ENCODE measurements at regions not wholly inside any gene's neighbourhood (a gene's known extent, or its start where the extent isn't known, plus 50 kb on each side); places are given as distances from the start of the nearest gene placed in this dataset.

DNA sequence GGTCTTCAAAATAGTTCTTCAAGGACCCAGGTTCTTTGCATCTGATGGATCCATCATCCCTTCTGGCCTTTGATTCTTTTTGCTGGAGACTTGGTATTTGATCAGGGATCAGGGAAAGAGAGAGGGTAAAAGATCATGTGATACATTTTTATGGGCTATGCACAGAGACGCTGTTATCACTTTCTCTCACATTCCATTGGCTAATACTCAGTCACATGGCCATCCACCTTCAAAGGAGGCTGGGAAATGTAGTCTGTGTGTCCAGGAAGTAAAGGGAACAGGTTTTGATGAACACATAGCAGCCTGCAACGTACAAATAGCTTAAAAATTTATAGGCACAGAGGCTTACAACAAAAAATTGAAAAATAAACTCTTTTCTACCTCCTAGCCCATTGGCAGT, 629.6 kb upstream of the FANCL start:
- DNase-seq: no peak

DNA sequence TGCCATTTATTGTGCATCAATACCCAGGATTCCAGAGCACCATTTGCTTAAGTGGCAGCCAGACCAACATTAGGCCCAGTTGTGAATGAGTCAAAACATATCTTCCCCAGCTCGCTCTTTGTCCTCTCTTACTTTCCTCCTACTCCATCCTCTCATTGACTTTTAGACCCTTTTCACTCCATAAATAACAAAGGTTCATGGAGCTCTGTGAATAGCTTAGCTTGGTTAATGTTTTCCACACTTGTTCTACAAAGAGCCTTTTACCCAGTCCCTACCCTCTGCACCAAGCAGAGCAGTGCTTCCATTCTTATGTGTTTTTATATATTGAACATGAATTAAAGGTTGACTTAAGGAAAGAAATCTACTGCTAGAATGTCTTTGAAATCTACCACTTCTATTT, 625.8 kb upstream of the FANCL start:
- no peak for DNase-seq

DNA sequence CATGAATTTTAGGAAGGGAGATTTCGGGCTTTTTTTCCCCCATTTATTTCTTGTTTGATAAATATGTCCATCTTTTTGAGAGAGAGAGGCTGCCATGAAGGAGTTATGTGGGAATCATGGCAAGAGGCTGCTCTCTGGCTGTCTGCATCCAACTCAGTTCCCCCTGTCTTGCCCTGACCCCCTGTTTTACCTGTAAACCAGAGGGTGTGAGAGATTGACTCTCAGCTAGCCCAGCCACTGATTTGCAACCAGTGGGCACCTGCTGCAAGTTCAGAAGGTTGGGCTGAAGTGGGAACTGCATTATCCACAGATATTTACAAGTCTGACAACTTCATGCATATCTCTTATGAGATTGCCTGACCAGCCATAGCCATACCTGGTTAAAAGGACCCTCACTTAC, 625.4 kb upstream of the FANCL start:
- no peak for DNase-seq

DNA sequence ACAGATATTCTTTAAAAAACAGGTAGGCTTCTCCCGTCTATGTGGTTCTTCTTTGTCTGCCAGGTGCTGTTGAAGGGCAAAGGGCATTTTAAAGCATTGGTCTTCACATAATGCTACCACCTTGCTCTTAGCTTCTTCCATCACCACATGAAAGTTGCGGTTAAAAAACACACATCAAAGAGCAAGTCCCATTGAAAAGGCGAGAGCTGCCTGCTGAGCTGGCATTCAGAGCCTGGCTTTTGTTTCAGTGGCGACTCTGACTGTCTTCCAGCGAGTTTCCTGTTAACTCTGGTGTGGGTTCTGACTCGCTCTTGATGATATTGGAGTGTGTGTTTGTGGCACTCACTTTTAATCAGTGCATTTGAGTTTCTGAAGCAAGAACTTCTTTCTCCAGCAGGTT, 624.9 kb upstream of the FANCL start:
- DNase-seq: peak; percentile 90

DNA sequence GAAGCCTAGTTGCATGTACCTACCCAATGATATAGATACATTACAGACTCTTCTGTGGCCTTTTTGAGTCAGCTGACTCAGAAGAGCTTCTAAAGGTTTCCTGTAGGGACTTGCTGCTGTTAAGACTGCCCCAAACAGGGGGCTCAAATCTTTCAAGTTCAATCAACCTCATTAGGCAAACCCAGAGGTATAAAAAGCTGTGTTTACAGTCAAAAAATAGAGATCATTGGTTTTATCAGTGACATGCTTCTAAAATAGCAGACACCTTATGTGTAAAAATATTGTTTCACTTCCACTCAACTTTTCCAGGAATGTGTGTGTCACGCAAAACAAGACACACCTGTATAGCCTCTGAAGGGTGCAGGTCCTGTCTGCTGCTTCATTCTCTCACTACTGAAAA, 624.3 kb upstream of the FANCL start:
- DNase-seq: no peak

DNA sequence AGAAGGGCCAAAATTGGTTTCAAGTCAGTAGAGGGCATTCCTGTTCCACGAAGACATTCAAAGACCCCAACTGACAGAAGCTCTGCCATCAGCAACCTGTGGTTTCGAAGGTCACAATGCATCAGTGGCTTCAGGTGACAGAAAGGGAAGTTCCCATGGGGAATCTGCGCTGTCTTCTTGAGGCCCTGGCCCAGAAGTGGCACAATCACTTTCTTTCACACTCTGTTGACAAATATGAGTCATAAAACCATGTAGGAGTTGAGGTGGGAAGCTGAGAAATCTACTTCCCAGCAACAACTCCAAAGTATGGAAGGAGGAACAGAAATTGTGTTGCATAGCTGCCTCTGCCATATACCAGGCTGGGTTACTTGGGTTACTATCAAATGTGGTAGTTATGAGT, 621.1 kb upstream of the FANCL start:
- no peak for DNase-seq

DNA sequence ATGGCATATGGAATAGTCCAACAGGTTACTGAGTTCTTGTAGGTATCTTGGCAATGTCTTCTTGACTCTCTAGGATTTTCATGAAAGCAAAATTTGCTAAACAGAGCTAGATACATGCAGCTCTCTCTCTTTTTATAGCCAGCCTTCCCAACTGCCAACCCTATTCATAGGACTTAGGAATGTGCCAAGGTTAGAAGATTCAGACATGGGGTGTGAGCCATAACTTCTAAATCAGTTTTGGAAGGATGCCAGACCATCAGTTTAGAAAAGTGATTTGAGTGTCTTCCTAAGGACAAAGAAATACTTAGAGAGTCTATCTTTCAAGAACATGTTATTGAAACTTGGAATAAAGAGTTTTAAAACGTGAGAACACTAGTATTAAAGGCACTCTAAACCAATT, 619.5 kb upstream of the FANCL start:
- no peak for DNase-seq

DNA sequence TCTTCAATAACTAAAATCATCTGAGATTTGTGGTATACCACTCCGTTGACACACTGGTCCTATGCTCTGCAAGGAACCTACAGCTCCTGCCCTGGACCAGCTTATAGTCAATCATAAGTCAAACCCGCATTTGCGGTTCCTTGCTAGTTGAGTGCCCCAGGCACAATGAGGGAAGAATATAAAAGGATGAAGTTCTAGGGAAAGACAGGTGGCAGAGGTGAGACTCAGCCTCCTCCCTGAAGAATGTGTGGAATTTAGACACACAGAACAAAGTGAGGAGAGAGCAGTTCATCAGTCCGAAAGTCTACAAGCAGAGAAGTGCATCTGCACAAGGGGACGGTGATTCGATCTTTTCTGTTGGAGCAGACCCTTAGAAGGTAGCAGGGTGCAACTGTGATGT, 615.0 kb upstream of the FANCL start:
- no peak for DNase-seq

DNA sequence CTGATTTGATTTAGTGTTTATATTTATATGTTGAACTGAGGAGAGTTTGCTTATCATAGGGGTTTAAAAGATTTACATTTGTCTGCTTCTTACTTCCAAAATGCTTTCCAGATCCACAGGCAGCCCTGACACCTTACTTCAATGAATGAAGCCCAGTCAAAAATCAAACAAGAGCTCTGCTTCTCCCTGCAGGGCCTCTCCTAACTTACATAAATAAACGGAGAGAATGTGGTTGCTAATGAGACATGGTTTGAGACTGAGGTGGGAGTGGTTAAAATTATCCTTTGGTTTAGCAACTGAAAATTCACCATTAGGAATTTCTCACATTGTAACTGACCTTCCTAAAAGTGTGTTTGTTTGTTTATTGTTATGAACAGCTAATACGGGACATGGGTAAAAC, 612.3 kb upstream of the FANCL start:
- DNase-seq: peak; percentile 30

DNA sequence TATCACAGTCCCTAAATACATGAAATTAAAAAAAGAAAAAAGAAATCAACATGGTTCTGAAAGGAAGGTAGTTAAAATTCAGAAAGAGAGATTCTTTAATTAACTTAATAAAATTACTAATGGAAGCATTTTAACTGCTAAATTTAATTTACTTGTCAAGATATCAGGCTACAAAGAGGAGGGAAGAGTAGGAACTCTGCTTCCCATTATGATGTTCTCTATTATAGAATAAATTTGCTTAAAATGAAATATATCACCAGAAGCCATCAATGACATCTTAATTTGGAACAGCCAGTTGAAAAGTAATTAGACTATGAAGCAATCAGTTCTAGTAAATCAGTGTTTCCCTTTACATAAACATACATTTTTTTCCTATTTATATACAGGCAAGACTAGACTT, 611.8 kb upstream of the FANCL start:
- DNase-seq: no peak

DNA sequence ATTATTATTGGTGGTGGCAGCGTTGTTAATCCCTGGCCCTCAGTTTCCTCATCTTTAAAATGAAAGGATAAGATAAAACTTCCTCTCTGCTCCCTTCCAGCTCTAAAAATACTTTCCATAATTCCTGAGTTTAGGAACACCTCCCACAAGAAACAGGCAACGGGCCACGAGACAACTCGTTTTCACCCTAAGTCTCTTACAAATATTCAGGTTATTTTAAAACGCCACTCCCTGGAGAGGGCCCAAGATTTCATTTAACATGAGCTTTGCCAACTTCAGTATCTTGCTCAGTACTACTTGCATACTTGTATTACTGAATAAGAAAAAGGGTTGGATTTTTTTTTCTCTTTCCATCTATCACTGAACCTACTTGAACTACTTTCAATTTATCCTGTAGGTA, 611.1 kb upstream of the FANCL start:
- DNase-seq: no peak

DNA sequence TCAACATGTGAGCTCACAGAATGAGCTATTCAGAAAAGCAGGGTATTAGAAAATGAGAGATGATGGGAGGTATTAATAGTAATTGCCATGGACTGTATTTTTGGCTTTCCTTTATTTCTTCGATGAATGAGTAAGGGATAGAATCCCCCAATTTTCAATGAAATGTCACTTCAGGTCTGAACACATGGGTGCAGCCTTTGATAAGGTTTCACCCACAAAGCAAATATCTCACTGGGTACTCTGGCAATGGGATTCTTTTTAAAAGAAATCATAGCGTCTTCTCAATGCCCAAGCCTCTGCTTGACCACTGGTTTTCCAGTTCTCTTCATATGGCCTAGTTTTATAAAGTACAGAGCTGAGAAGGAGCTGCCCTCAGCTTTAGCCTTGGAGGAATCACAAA, 610.5 kb upstream of the FANCL start:
- no peak for DNase-seq

DNA sequence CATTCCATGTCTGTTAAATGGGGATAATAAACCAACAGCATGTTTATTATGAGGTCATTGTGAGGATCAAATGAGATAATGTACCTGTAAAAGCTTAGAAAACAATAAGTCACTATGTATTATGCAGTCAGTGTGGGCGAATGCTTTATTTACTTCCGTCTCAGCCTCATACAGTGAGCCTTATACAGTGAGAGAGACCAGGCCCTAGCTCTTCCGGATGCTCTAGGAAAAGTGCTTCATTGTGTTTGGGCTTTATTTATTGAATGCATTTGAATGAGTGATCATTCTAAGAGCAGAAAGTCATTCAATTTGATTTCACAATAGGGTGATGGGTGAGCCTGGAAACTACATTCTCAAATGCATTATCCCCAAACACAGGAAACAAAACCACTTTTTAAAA, 603.9 kb upstream of the FANCL start:
- DNase-seq: no peak

DNA sequence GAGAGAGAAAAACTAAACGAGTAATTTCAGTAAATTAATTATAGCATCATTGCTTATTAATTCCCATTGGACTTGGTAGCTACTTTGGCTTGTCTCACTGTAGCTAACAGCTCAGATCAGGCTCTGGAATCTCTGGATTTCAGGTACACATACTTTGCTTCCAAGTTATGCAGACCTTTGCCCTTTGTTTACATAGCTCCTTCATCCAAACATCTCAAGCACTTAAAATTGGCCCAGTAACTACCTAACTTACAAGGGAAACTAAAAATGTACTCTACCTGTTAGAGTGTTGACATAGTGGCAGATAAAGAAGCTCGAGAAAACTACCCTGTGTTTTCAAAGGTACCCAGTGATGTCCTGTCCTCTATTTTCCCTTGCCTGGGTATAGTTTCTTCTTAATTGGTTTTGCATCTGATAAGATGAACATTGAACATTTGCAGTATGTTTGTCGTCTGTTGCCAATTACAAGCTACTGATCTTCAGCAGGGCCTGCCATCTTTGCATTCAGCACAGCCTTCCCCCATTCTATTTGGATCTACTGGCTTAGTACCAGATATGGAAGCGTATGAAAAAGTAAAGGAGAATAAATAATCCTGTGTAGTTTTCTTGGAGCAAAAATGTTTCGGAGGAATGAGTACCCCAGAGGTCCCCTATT, 601.5 kb upstream of the FANCL start:
- DNase-seq: no peak

DNA sequence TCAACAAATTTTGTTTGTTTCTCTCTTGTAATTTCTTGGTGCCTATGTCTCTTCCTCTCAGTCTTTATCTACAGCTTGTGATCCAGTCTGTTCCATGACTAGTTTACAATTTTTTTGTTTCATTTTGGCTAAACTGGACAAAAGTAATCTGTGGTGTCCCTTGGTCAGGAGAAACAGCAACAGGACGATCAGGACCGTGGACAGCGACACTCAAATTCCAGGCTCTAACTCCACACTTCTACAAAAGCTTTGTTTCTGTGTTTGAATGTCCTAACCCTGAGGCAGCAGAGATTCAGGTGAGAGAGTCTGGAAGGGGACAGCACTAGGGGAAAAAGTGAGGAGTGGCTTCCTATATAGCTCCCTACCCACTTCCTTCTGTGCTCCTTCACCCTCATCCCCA, 593.3 kb upstream of the FANCL start:
- no peak for DNase-seq

DNA sequence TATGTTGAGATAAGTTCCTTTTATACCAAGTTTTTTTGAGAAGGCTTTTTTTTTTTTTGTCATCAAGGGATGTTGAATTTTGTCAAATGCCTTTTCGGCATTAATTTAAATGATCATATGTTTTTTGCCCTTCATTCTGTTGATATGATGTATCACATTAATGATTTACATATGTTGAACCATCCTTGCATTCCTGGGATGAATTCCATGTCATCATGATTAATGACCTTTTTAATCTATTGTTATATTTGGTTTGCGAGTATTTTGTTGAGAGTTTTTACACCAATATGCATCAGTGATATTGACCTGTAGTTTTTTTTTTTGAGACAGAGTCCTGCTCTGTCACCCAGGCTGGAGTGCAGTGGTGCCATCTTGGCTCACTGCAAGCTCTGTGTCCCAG, 585.7 kb upstream of the FANCL start:
- DNase-seq: no peak

DNA sequence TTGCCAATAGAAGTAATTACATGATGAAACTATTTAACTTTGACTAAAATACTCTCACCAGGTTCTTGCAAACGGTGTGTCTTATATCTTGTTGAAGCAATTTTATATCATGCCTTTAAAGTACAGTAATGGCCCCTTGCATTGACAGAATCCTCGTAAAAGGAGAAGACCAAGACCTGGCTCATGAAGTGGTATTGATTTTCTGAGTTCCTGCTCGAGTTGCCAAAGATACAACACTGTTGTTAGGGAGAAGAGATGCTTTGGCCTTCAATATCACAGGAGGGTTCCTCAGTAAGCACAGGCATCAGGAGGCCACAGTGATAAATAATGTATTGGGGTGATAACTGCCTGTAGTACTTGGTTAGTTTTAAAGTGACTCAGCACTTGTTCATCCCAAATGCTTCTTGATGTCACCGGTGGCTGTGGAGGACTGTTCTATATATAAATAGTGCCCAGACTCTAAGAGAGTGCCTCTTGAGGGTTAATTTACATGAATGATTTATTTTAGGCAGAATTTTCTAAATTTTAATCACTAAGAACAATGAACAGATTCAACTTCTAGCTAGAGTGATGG, 571.7 kb upstream of the FANCL start:
- peak; percentile 83 for DNase-seq

DNA sequence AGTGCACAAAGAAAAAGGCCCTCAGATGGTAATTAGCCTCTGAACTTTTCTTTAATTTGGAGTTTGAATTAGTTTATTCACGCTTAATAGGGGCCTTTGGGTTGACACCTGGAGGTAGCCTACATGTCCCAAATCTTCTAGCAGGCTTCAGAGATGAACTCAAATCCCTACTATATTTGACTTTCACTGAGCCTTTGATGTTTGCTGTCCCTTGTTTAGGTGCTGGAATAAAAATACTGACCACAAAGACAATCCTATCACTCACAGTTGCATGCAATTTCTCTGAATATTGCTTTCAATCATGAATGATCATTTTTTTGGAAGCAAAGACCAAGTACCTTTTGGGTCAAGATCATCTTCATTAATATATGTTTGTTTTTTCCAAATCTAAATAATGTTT, 564.0 kb upstream of the FANCL start:
- DNase-seq: no peak

DNA sequence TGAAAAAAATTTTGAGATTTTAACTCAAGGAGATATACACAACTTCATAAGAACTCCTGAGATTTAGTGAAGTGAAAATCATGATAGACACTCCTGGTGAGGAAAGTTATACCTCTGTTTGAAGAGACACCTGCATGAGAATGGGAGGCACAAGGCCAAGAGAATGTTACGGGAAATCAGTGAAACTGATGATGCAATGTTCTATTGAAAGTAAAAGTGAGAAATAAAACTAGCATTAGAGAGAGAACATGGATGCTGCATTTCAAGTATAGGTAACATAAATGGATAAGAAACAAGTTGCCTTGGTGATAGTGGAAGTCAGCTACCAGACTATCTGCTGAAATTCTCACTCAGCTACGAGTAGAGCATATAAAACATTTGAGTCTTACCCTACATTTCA, 562.1 kb upstream of the FANCL start:
- DNase-seq: no peak

DNA sequence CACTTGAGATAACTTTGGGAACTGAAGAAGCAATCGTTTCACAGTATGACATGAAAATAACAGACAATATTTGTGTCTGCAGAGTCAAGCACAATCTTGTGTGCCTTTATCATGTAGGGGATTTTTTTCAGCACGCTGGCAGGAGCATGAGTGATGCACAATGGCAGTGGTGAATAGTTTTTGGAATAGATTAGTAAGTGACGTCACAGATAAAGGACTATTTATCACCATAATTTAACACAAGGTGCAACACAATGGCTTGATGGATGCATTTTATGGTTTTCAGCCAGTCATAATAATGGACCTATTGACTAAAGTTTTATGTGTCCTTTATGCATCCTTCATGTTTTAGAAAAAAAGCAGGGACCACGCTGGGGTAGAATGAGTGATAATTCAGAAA, 559.8 kb upstream of the FANCL start:
- DNase-seq: peak; percentile 53

DNA sequence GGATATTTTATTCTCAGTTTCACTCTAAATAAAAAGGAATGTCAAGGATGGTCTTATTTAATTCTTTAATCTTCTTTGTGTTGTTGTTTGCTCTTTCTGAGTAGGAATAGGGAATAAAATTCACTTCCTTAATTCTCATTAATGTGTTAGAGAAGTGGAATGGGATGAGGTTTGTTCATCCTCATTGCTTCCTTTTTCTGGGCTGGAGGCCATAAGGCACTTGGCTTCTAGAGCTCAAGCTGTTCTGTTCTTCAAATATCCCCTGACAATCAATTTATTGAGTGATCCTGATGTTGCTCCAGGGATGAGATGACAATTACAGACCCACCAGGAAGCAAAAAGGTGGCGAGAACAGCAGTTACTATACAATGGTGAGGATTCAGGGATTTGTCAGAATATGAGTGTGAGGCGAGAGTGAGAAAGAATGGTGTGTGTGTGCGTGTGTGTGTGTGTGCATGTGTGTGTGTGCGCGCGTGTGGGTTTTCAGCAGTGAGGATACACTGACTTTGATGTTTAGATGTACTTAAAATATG, 557.6 kb upstream of the FANCL start:
- peak; percentile 46 for DNase-seq

DNA sequence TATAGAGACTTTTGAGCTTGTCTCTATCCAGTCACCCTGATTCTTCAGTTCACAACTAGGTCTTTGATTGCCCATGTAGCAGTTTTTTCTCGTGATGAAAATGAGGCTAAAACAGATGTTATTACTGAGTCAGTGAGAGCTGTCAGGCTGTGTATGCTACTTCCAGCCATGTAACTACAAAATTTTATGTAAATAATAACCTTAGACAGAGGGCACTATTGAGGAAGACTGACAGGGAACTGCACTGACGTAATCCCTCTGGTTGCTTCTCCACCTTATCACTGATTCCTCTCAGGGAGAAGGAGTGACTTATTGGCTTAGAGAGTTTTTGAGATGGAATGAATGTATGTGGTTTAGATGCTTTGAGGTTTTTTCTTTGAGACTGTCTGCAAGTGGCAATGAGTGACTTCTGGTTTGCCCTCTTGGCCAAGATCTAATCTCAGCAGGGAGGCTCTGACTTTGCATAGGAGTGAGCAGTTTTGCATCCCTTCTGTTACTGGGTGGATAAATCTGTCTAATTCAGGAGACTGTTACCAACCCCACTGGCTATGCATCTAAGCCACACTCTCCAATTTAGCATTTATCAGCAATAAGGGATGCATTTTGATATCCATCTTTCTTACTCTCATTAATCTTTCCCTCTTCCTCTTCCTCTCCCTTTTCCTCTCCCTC, 555.2 kb upstream of the FANCL start:
- DNase-seq: no peak

DNA sequence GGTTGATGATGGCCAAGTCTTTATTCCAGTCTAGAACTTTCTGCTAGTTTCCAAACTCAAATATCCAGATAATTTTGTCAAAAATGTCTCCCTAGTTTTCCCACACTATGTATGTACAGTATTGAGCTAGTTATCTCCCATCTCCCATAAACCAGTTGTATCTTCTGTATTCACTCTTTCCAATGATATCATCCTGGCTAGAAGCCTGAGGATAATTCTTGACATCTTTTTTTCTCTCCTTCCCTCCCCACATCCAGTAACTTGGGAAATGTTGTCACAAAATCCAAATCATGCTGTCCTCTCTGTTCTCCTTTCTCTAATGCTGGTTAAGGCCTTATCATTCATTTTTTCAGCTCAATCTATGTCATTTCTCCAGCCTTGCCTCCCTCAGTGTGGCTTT, 553.8 kb upstream of the FANCL start:
- DNase-seq: no peak

DNA sequence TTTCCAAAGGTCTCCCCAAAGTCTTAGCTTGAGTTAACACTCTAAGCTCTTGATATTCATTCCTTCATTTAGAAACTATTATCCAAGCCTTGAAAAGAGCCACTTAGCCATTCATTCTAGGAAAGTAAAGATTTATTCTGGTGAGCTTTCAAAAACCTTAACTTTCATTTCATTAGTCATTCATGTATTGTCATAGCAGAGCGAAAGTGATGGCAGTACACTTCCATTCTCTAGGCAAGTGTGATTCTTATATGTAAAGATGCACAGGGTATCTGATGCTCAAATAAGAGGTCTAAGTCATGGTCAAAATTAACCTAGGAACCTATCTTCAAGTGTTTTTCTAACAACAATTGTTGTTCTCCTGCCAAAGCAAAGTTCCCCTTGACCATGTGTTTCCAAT, 553.0 kb upstream of the FANCL start:
- DNase-seq: no peak

DNA sequence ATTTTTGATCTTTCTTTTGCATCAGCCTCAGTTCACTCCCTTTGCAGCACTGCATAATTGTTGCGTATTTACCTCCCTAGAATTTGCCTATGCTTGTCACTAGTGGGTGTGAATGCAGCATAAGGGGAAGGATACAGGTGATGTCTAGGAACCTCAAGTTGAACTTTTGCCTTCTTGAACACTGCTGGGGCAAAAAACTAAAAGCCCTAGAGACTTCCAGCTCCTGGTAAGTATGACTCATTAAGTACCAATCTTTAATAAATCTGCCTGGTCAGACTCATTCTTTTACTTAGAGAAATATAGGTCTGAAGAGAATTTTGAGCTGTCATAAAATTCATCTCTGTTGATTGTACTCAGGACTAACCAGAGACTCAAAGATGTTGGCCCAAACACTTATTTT, 547.3 kb upstream of the FANCL start:
- no peak for DNase-seq

Data from NCI-H146 (cell line).